ENCODE measurements at regions not wholly inside any gene's neighbourhood (a gene's known extent, or its start where the extent isn't known, plus 50 kb on each side); places are given as distances from the start of the nearest gene placed in this dataset.

DNA sequence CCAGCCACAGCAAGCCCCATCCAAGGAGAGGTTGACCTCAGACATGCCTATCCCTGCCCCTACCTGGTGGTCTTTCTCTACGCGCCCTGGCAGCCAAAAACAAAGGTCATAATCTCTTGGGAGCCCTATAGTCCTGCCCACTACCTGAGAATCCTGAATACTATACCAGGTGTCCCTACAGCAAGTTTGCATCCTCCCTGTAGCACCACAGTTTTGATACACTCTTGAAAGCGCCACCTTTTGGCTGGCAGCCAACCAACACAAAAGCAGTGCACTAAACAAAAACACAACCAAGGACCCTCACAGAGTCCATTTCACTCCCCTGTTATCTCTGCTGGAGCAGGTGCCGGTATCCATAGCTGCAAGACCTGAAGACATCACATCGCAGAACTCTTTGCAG is 523.8 kb upstream of the CPEB2 start:
- in situ Hi-C loops (cut with HindIII; ENCODE audit: low sequenced_read_pairs), result no loop called here
- DNase-seq (ENCODE audit: low spot score), result no peak

DNA sequence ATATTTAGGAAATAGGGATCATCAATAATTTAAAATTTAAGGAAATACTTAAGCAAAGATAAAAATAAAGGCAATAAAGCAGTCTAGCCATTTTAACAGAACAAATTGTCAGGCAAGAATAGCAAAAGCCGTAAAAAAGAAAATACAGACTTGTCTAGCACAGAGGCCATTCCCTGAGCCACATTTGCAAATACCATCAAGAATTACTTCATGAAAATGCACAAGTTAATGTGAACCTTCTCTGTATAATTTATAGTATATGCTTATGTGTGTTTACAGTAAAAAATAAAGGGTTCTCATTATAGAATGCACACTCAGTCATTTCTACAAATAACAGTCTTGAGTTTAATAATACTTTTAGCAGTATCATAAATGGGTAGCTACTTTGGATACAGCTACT is 505.9 kb upstream of the CPEB2 start:
- in situ Hi-C loops (cut with HindIII; ENCODE audit: low sequenced_read_pairs), result no loop called here
- no peak for DNase-seq (ENCODE audit: low spot score)

DNA sequence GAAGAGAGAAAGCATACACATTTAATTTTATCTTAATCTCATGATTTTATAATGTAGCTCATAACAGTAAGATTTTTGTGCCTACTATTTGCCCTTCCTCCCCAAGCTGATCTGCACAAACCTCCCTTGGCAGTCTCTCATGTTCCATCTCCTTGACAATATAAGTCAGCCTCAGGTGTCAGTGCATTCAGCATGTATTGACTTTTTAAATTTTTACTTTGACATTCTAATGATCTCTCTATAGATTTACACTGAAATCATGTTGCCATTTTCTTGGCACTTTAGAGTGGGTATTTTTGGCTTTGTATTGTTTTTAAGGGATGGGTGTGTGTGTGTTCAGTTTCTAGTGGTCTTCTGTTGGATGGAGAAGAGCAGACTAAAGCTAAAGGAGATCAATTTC is 505.3 kb upstream of the CPEB2 start:
- in situ Hi-C loops (cut with HindIII; ENCODE audit: low sequenced_read_pairs), result no loop called here
- no peak for DNase-seq (ENCODE audit: low spot score)

DNA sequence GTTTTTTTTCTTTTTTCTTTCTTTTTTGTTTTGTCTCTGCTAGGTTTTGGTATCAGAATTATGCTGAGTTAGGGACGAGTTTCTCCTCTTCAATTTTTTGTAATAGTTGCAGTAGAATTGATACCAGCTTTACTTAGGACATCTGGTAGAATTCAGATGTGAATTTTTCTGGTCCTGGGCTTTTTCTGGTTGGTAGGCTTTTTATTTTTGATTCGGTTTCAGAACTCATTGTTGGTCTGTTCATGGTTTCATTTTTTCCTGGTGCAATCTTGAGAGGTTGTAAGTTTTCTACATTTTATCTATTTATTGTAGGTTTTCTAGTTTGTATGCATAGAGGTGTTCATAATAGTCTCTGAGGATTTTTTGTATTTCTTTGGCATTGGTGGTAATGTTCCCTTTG is 498.1 kb upstream of the CPEB2 start:
- in situ Hi-C loops (cut with HindIII; ENCODE audit: low sequenced_read_pairs), result no loop called here
- DNase-seq (ENCODE audit: low spot score), result no peak

DNA sequence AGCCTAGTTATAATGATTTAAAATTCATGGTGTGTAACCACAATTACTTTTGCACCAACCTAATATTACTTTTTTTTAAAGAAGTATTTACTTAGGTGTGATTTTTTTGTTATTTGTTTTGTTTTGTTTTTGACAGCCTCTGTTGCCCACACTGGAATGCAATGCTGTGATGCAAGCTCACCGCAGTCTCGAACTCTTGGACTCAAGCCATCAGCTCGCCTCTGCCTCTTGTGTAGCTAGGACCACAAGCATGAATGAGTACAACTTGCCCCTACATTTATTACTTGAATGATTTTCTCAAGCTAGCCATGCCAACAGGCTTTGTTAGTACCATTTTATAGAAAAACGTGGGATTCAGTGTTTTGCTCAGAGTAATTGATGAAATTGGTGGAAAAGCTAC is 488.8 kb upstream of the CPEB2 start:
- in situ Hi-C loops (cut with HindIII; ENCODE audit: low sequenced_read_pairs), result no loop called here
- DNase-seq (ENCODE audit: low spot score), result no peak

DNA sequence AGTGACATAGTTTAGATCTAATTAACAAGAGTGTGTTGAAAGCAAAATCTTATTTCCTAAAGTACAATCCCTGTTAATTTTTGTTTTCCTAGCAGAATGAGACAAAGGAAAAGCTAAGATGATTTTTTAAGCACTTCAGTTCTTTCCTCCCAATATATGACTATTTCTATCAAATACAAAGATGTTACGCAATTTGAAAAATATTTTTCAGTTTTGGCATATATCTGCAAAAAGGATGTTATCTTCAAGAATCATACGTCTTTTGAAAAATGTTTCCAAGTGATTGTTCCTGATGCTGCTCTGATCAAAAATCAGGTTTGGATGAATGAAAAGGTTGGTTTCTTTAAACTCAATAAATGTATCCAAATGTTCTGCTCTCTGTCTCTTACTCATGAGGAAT is 486.7 kb upstream of the CPEB2 start:
- no peak for DNase-seq (ENCODE audit: low spot score)
- in situ Hi-C loops (cut with HindIII; ENCODE audit: low sequenced_read_pairs), result no loop called here

DNA sequence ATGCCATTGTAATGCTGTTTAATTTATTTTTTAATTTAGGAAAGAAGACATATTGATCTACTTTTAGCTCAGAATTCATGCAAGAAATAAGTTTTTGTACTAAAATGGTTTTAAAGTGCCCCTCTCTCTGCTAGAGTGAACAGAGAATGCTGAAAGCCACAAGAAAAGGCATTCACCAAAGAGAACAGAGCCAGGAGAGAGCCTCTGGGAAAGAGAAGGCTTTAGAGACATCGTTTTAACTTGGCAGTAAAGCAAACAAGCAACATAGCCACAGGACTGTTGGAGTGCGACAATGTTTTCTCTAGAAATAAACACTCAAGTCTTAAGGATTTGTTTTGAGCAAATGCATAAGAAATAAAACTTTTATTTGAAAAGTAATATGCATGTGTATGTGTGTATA is 484.1 kb upstream of the CPEB2 start:
- peak; percentile 4 for DNase-seq (ENCODE audit: low spot score)
- in situ Hi-C loops (cut with HindIII; ENCODE audit: low sequenced_read_pairs), result no loop called here

DNA sequence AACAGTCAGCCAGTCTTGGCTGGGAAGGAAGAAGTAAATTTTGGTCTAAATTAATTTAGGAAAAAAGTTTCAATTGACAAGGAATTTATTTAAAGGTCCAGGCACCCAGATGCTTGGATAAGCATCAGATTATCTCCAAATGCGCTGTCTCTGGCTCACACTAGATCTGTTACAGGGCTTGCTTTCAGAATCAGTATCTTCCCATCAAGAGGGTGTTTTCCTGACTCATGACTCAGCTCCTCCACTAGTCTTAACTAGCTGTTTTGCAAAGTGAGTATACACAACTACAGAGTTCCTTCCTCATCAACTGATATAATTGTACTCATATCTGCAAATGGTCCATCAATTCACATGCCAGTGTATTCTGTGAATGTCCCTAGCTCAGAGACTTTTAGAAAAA is 482.1 kb upstream of the CPEB2 start:
- in situ Hi-C loops (cut with HindIII; ENCODE audit: low sequenced_read_pairs), result no loop called here
- no peak for DNase-seq (ENCODE audit: low spot score)

DNA sequence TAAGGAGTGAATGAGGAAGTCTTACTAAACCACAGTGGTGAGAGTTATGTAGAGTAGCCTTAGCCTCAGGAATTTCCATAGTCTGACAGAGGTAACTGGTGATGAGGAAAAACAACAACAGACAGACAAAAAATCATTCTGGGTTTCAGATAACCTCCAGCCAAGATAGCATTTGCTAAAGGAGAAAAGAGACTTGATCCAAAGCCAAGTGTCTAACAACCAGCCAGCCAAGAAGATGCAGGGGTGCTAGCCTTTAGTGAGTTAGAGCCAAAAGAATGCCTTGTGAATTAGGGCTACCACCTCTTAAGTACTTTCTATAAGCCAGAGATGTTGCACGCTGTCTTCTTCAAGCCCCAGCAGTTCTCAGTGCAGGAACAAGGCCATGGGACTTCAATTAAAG is 478.0 kb upstream of the CPEB2 start:
- in situ Hi-C loops (cut with HindIII; ENCODE audit: low sequenced_read_pairs), result no loop called here
- DNase-seq (ENCODE audit: low spot score), result no peak

DNA sequence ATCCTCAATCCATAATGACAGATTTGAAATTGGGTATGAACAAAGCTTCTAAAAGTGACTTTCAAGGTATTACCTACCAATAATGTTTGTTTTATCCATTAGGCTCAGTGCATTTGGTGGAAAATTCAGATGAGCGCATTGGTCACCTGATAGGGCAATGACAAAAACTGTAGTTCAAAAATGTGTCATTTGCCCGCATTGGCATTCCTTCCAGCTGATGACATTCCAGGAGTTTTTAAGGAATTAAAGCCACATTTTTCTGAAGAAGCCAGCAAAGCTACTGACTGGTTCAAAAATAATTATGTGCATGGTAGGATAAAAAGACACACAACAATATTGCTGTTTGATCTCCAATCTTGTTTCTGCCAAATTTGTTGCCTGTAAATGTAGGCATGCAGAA is 473.4 kb upstream of the CPEB2 start:
- no peak for DNase-seq (ENCODE audit: low spot score)
- in situ Hi-C loops (cut with HindIII; ENCODE audit: low sequenced_read_pairs), result no loop called here

DNA sequence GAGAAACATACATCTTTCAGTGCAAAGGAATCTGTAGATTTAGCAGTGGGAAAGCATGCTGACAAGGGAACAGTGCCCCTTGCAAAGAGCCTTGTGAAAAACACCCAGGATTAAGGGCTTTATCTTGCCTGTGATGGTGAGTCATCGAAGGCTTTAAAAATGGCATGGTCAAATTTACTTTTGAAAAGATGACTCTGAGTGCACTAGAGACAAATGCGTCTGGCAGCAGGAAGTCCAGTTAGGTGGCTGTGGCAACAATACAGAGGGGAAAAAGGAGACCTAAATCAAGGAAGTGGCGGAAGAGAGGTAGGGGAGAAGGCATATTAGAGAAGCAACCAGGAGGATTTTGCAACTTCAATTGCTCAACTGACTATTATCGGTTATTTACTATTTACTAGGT is 472.6 kb upstream of the CPEB2 start:
- in situ Hi-C loops (cut with HindIII; ENCODE audit: low sequenced_read_pairs), result no loop called here
- DNase-seq (ENCODE audit: low spot score), result no peak

DNA sequence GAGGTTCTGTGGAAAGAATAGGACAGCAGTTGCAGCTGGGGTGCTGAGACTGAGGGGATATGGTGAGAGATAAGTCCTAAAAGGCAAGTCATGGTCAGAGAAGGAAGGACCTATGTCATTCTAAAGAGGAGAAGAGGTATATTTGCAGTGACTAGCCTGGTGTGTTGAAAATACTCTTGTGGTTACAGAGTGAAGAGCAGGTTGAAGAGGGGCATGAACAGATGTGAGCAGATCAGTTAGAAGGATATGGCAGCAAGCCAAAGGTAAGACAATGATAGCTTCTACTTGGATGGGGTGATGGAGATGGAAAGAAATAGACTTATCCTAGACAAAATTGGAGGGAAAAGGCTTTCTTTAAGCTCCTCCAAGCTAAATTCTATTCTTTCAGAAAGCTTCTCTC is 469.8 kb upstream of the CPEB2 start:
- DNase-seq (ENCODE audit: low spot score), result no peak
- in situ Hi-C loops (cut with HindIII; ENCODE audit: low sequenced_read_pairs), result no loop called here

DNA sequence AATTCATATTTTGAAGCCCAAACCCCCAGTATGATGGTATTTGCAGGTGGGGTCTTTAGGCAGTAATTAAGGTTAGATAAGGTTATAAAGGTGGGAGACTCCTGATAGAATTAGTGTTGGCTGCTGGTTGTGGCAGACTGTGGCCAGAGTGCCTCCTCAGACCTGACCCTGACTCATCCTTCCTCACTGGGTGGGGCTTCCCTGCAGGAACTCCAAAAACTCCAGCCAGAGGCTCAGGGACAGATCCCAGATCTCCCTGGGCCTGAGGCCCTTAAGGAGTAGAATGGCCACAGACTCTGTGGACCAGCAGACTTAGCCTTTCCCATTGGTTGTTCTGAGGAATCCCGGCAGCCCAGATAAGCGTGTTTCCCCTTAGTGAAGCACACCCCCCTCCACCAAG is 463.0 kb upstream of the CPEB2 start:
- no peak for DNase-seq (ENCODE audit: low spot score)
- in situ Hi-C loops (cut with HindIII; ENCODE audit: low sequenced_read_pairs), result no loop called here

DNA sequence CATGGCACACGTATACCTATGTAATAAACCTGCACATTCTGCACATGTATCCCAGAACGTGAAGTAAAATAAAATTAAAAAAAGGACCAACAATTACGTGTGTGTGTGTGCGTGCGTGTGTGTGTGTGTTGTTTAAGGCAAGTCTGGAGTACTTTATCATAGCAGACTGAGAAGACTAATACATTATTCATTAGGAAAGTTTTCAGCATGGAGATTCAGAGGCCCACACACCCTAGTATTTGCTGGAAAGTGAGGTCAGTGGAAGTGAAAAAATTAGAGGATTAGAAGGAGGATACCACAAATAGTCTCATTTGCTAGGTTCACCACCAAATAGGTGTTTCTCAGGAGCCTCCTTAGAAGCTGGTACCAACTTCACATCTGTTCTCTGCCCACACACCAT is 457.1 kb upstream of the CPEB2 start:
- in situ Hi-C loops (cut with HindIII; ENCODE audit: low sequenced_read_pairs), result no loop called here
- no peak for DNase-seq (ENCODE audit: low spot score)

DNA sequence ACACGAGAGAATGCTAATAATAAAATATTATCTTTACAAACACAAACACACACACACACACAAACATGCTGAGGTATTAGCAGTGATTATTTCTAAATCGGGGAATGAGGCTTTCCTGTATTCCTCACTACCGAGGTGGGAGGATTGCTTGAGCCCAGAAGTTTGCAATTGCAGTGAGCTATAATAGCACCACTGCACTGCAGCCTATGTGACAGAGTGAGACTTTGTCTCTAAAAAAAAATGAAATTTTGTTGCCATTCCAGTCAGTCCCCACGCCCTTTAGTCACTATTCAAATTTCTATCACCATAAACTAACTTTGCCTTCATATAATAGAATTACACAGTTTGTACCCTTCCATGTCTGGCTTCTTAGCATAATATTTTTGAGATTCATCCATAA is 456.5 kb upstream of the CPEB2 start:
- no peak for DNase-seq (ENCODE audit: low spot score)
- in situ Hi-C loops (cut with HindIII; ENCODE audit: low sequenced_read_pairs), result no loop called here

DNA sequence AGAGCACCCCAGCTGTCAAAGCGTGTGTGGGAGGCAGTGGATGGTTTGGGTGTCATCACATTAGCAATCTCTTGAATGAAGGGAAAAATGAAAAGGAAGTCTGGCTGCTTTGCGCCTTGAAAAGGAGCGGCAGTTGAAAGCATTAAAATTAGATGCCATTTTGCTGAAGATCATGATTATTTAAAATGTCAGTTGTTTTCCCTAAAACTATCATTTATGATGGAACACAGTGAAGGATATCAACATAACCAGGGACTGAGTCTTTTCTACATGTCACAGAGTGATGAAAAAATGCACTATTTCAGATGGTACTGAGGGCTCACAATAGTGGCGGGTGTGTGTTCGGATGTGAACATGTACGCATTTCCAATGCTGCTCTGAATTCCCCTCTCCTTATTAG is 450.2 kb upstream of the CPEB2 start:
- in situ Hi-C loops (cut with HindIII; ENCODE audit: low sequenced_read_pairs), result no loop called here
- no peak for DNase-seq (ENCODE audit: low spot score)

DNA sequence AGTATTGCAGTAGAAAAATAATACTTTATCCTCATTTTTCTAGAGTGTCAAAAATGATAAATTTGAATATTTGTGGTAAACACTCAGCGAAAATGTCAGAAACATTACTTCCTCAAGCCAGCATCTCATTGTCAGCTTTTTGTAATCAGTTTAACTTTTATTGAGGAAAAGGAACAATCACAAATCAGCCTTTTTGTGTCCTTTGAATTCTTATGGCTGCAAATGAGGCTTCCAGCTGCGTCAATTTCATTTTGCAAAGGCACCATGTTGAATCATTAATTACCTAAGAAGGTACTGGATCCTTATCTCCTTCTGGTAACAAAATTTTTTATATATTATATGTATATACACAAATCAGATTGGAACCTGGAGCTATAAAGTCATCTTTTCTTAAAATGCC is 442.6 kb upstream of the CPEB2 start:
- no peak for DNase-seq (ENCODE audit: low spot score)
- in situ Hi-C loops (cut with HindIII; ENCODE audit: low sequenced_read_pairs), result no loop called here

DNA sequence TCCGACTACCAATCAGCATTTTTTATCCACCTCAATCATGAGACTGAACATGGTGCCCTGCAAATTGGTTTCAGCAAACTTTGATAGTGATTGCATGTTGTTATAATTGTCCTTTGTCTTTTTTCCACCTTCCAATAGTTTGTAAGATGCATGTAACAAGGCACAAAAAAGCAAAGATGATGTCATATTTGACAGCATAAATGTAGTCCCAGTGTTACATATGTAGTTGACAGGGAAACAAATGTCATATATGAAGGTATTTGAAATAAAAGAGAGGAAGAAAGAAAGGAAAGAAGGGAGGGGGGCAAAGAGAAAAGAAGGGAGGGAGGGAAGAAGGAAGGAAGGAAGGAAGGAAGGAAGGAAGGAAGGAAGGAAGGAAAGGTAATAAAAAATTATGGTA is 441.7 kb upstream of the CPEB2 start:
- in situ Hi-C loops (cut with HindIII; ENCODE audit: low sequenced_read_pairs), result no loop called here
- DNase-seq (ENCODE audit: low spot score), result no peak

DNA sequence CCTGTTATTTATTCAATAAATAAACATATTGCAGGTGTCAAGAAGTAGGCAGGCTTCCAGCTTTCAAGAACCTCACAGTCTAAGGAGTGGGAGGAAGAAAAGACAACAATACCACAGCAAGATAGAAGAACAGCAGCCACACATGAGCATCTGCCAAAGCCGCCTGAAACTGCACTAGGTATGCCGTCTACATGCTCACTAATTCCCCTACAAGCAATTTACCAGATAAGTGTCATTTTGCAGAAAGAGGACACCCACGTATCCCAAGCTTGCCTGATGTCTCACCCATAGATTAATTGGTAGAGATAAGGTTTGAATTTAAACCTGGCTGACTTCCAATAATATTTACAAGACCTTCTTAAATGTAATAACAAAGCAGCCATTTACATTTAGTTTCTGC is 439.4 kb upstream of the CPEB2 start:
- in situ Hi-C loops (cut with HindIII; ENCODE audit: low sequenced_read_pairs), result no loop called here
- no peak for DNase-seq (ENCODE audit: low spot score)

DNA sequence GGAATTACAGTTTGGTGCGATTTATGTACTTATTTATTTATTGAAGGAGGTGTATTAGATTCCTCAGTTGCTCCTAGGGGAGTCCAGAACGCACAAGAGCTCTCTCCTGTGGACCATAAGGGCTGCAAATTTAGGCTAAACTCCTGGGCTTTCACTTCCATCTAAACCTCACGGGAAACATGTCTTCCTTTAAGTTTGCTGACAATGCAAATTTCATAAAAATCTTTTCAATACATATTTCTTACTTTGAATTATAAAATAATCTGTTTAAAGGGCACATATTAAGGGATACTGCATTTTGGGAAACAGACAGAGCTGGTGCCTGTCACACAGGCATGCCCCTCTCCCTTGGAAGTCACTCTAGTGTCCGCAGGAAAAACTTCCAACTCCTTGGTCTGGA is 438.0 kb upstream of the CPEB2 start:
- no peak for DNase-seq (ENCODE audit: low spot score)
- in situ Hi-C loops (cut with HindIII; ENCODE audit: low sequenced_read_pairs), result no loop called here

DNA sequence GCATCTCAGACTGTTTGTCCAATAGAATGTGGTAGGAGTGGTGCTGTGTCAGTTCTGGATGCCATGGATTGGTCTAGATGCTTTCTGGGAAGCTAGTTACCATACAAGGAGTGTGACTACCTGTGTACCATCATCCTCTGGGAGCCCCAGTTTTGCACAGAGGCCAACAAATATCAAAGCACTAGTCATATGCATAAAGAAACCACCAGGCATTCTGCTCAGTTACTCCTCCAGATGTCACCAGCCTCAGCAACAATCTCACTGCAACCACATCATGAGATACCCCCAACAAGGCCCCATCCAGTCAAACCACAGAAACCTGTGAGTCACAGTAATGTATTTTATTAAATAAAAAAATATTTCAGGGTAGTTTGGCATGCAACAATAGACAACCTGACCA is 435.8 kb upstream of the CPEB2 start:
- DNase-seq (ENCODE audit: low spot score), result no peak
- in situ Hi-C loops (cut with HindIII; ENCODE audit: low sequenced_read_pairs), result no loop called here

DNA sequence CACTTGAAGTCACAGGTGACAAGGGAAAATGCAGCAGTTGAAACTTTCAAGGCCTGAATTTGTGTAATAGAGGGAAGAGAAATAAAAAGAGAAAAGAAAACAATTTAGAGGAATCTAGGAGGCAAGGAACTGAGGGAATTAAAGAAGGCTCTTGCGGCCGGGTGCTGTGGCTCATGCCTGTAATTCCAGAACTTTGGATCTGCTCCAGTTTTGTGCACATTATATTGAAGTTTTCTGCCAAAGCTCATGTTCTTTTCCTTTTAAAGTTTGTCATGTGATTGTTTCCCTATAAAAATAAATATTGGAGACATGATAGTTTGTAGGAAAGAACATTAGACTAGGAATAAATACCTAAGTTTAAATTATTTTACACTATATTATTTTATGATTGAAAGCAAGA is 433.9 kb upstream of the CPEB2 start:
- in situ Hi-C loops (cut with HindIII; ENCODE audit: low sequenced_read_pairs), result no loop called here
- no peak for DNase-seq (ENCODE audit: low spot score)

DNA sequence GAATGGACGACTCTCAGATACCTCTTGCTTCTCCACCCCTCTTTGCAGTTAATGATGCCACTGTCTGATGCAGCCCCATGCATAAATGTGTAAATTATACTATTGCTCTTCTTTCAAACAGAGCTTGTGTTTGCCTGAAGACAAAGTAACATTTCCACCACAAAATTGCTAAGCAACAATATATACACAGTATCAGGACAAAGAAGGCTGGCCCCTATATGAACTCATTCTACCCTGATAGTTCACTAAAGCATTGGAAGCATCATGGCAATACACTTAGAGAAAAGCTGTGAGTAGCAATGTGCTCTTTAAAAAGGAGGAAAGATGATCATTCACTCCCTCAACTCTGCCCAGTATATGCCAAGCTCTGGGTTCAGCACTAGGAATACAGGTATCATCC is 427.0 kb upstream of the CPEB2 start:
- in situ Hi-C loops (cut with HindIII; ENCODE audit: low sequenced_read_pairs), result no loop called here
- no peak for DNase-seq (ENCODE audit: low spot score)
